ENCODE measurements at regions not wholly inside any gene's neighbourhood (a gene's known extent, or its start where the extent isn't known, plus 50 kb on each side); places are given as distances from the start of the nearest gene placed in this dataset.

GRCh38 chr16:85169333-85170065 is 57.2 kb upstream of the CIBAR2 start:
- Mint-ChIP-seq H3K36me3 (no peaks in the 10 kb centered on the region), H3K4me1 (peaks cover 0 to 7% of the 10 kb centered on the region in 2 donors), H3K9me3 (no peaks in the 10 kb centered on the region), H3K27me3 (ENCODE audit: low read depth in 2 of 2) (peaks cover 59 to 64% of the 10 kb centered on the region in 2 donors), H3K4me3 (peak overlapping the region; percentile 28), H3K27ac (no peak overlapping the region)
- Histone ChIP-seq H3K9me3 (ENCODE audit: control insufficient read depth, insufficient read depth, low read length) (no peaks in the 10 kb centered on the region), H3K4me3 (ENCODE audit: low read length) (no peak overlapping the region), H3K4me1 (ENCODE audit: control insufficient read depth, insufficient read depth, low read length) (no peaks in the 10 kb centered on the region), H3K27me3 (ENCODE audit: control insufficient read depth, insufficient read depth, low read length) (peaks cover 20% of the 10 kb centered on the region), H3K36me3 (ENCODE audit: control insufficient read depth, insufficient read depth, low read length) (no peaks in the 10 kb centered on the region), H3K27ac (ENCODE audit: low read length) (no peak overlapping the region)
- intact Hi-C loops (cut with micrococcal nuclease), result no loop called here
- ATAC-seq, result peak in 2 of 3 donors; percentile 38 to 49
- WGBS (ENCODE audit: insufficient coverage), result 2% methylated on average over 125 of the region's 125 CpGs
- no peak for DNase-seq
- TF ChIP-seq, protein P1, sequence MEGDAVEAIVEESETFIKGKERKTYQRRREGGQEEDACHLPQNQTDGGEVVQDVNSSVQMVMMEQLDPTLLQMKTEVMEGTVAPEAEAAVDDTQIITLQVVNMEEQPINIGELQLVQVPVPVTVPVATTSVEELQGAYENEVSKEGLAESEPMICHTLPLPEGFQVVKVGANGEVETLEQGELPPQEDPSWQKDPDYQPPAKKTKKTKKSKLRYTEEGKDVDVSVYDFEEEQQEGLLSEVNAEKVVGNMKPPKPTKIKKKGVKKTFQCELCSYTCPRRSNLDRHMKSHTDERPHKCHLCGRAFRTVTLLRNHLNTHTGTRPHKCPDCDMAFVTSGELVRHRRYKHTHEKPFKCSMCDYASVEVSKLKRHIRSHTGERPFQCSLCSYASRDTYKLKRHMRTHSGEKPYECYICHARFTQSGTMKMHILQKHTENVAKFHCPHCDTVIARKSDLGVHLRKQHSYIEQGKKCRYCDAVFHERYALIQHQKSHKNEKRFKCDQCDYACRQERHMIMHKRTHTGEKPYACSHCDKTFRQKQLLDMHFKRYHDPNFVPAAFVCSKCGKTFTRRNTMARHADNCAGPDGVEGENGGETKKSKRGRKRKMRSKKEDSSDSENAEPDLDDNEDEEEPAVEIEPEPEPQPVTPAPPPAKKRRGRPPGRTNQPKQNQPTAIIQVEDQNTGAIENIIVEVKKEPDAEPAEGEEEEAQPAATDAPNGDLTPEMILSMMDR (IDR thresholded peaks at IDR 0.05), result no peak

DNA sequence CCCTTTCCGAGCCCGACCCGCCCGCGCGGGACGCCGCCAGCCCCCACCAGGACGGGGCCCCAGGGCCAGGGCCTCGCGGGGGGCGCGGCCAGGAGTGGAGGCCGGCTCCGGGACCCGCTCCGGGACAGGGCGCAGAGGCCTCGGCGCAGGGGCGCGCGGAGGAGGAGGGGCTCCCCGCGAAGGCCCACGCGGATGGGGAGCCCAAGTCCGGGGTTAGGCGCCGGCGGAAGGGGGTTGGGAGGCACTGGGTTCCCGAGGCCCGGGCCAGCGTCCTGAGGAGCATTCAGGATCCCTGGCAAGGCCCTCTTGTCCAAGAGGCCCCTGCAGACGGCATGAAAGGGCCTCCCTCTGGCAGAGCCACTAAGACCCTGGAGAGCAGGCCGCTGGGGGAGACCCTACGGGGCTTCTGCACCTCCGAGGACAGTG is 57.8 kb upstream of the CIBAR2 start:
- intact Hi-C loops (cut with micrococcal nuclease), result no loop called here
- Histone ChIP-seq H3K36me3 (ENCODE audit: control insufficient read depth, insufficient read depth, low read length) (no peaks in the 10 kb centered on the region), H3K4me3 (ENCODE audit: low read length) (no peak overlapping the region), H3K9me3 (ENCODE audit: control insufficient read depth, insufficient read depth, low read length) (no peaks in the 10 kb centered on the region), H3K27ac (ENCODE audit: low read length) (no peak overlapping the region), H3K4me1 (ENCODE audit: control insufficient read depth, insufficient read depth, low read length) (no peaks in the 10 kb centered on the region), H3K27me3 (ENCODE audit: control insufficient read depth, insufficient read depth, low read length) (peaks cover 20% of the 10 kb centered on the region)
- Mint-ChIP-seq H3K36me3 (no peaks in the 10 kb centered on the region), H3K27me3 (ENCODE audit: low read depth in 2 of 2) (peaks cover 55 to 70% of the 10 kb centered on the region in 2 donors), H3K9me3 (no peaks in the 10 kb centered on the region), H3K27ac (no peak overlapping the region), H3K4me3 (no peak overlapping the region), H3K4me1 (peaks cover 0 to 7% of the 10 kb centered on the region in 2 donors)
- 31% methylated on average over 38 of the region's 38 CpGs for WGBS (ENCODE audit: insufficient coverage)
- TF ChIP-seq, protein P1 (IDR thresholded peaks at IDR 0.05), result no peak
- DNase-seq, result no peak
- ATAC-seq, result no peak

- intact Hi-C loops (cut with micrococcal nuclease), result no loop called here
- no peak for DNase-seq
- Histone ChIP-seq H3K27me3 (ENCODE audit: control insufficient read depth, insufficient read depth, low read length) (peaks cover 20% of the 10 kb centered on the region), H3K36me3 (ENCODE audit: control insufficient read depth, insufficient read depth, low read length) (no peaks in the 10 kb centered on the region), H3K27ac (ENCODE audit: low read length) (no peak overlapping the region), H3K4me3 (ENCODE audit: low read length) (no peak overlapping the region), H3K4me1 (ENCODE audit: control insufficient read depth, insufficient read depth, low read length) (no peaks in the 10 kb centered on the region), H3K9me3 (ENCODE audit: control insufficient read depth, insufficient read depth, low read length) (no peaks in the 10 kb centered on the region)
- Mint-ChIP-seq H3K4me3 (peak overlapping the region; percentile 67), H3K4me1 (peaks cover 0 to 7% of the 10 kb centered on the region in 2 donors), H3K27me3 (ENCODE audit: low read depth in 2 of 2) (peaks cover 54 to 72% of the 10 kb centered on the region in 2 donors), H3K36me3 (no peaks in the 10 kb centered on the region), H3K27ac (no peak overlapping the region), H3K9me3 (no peaks in the 10 kb centered on the region)
- ATAC-seq, result no peak
- 81% methylated on average over 23 of the region's 23 CpGs for WGBS (ENCODE audit: insufficient coverage)
- TF ChIP-seq, protein P1 (IDR thresholded peaks at IDR 0.05), result no peak
Observed at GRCh38 chr16:85170590-85171003, 58.3 kb upstream of the CIBAR2 start.
